Thyroid gland (tissue), 4 donors: ENCODE measurements at regions not wholly inside any gene's neighbourhood (a gene's known extent, or its start where the extent isn't known, plus 50 kb on each side); places are given as distances from the start of the nearest gene placed in this dataset.

Experiments
- DNase-seq, 2 donors: peaks; one replicate each; pipeline ENCODE4 v3.0.0-alpha.2; 2019
- H3K27ac ChIP-seq, 3 donors: fragments of 200-600 bp; sonication (generic); 1 replicate in 2 of 3; 2 replicates in 1 of 3; pipeline ENCODE4 v1.5.1; 2016 to 2019; ENCODE audit warnings: mild to moderate bottlenecking in 1 of 3, moderate library complexity in 1 of 3
- H3K27me3 ChIP-seq: fragments of 200-600 bp; sonication (generic); one replicate; pipeline ENCODE4 v1.5.1; 2019
- H3K36me3 ChIP-seq, 2 donors: fragments of 200-600 bp; sonication (generic); one replicate each; pipeline ENCODE4 v1.5.1; 2016 to 2019
- H3K4me1 ChIP-seq, 2 donors: fragments of 200-600 bp; sonication (generic); one replicate each; pipeline ENCODE4 v1.5.1; 2017 to 2019
- H3K4me3 ChIP-seq, 3 donors: fragments of 200-600 bp; sonication (generic); replicated peaks in 1 of 3; 1 replicate in 2 of 3; 2 replicates in 1 of 3; pipeline ENCODE4 v1.5.1; 2016; ENCODE audit warnings: mild to moderate bottlenecking in 1 of 3
- H3K9me3 ChIP-seq: fragments of 200-600 bp; sonication (generic); one replicate; pipeline ENCODE4 v1.5.1; 2017
- CTCF ChIP-seq, 6 experiments: fragments of 200-600 bp in 3 of 6; fragments of 450-650 bp in 3 of 6; sonication (generic) in 3 of 6; IDR thresholded peaks; one replicate each; pipeline ENCODE4 v1.5.1; 2016 to 2019; ENCODE audit warnings: antibody characterized with exemption in 6 of 6, mild to moderate bottlenecking in 2 of 6, inconsistent platforms in 1 of 6, moderate library complexity in 1 of 6
- POLR2A ChIP-seq, 2 donors: fragments of 450-650 bp; IDR thresholded peaks; one replicate each; pipeline ENCODE4 v1.6.1; 2017; ENCODE audit warnings: antibody characterized with exemption in 2 of 2, mild to moderate bottlenecking in 2 of 2, moderate library complexity in 1 of 2
- WGBS, 2 donors: methylation state at CpG; one replicate each; pipeline ENCODE4 v1.1.5; 2017; 5-methylcytosine and 5-hydroxymethylcytosine counted together
- intact Hi-C: fragments of 100-400 bp; cut with DNase I; formaldehyde crosslinking; loops from one replicate; pipeline ENCODE4 v1.15.1; 2023

GRCh38 chr4:32790803-32791202 lies 2070.6 kb downstream of the PCDH7 start:
- no peaks in the 10 kb centered on the region for H3K4me1 ChIP-seq
- no peaks in the 10 kb centered on the region for H3K27me3 ChIP-seq
- H3K9me3 ChIP-seq: no peaks in the 10 kb centered on the region
- H3K4me3 ChIP-seq: no peak overlapping the region
- H3K27ac ChIP-seq: no peak overlapping the region
- intact Hi-C loops: no loop called here
- WGBS, 2 donors: 76 to 92% methylated on average over 1 of the region's 1 CpG
- H3K36me3 ChIP-seq: no peaks in the 10 kb centered on the region
- DNase-seq: no peak
- TF ChIP-seq CTCF (IDR thresholded peaks at IDR 0.05): no peak
- TF ChIP-seq POLR2A (IDR thresholded peaks at IDR 0.05): no peak

GRCh38 chr4:32798471-32799159 lies 2078.4 kb downstream of the PCDH7 start:
- DNase-seq: no peak
- 91 to 92% methylated on average over 7 to 9 of the region's 9 CpGs for WGBS, 2 donors
- Histone ChIP-seq H3K27me3 (no peaks in the 10 kb centered on the region), H3K27ac (no peak overlapping the region), H3K9me3 (no peaks in the 10 kb centered on the region), H3K36me3 (no peaks in the 10 kb centered on the region), H3K4me1 (no peaks in the 10 kb centered on the region), H3K4me3 (no peak overlapping the region)
- TF ChIP-seq POLR2A (IDR thresholded peaks at IDR 0.05) (no peak), CTCF (IDR thresholded peaks at IDR 0.05) (no peak)
- intact Hi-C loops: no loop called here

GRCh38 chr4:32824336-32824735 lies 2104.2 kb downstream of the PCDH7 start:
- no peaks in the 10 kb centered on the region for H3K9me3 ChIP-seq
- intact Hi-C loops: no loop called here

GRCh38 chr4:32826169-32826568 lies 2106.0 kb downstream of the PCDH7 start:
- no peaks in the 10 kb centered on the region for H3K4me1 ChIP-seq
- H3K4me3 ChIP-seq: no peak overlapping the region
- no peak overlapping the region for H3K27ac ChIP-seq
- no peak for TF ChIP-seq CTCF (IDR thresholded peaks at IDR 0.05)
- TF ChIP-seq POLR2A (IDR thresholded peaks at IDR 0.05): no peak
- no peaks in the 10 kb centered on the region for H3K36me3 ChIP-seq
- H3K27me3 ChIP-seq: no peaks in the 10 kb centered on the region
- intact Hi-C loops: no loop called here
- H3K9me3 ChIP-seq: no peaks in the 10 kb centered on the region
- WGBS, 2 donors: 93% methylated on average over 3 of the region's 3 CpGs
- no peak for DNase-seq

More at GRCh38 chr4:32824336-32824735, 2104.2 kb downstream of the PCDH7 start:
- Histone ChIP-seq H3K27me3 (no peaks in the 10 kb centered on the region), H3K4me3 (no peak overlapping the region), H3K36me3 (no peaks in the 10 kb centered on the region), H3K27ac (no peak overlapping the region), H3K4me1 (no peaks in the 10 kb centered on the region)
- WGBS, 2 donors: 37 to 56% methylated on average over 2 of the region's 2 CpGs
- DNase-seq: no peak
- TF ChIP-seq CTCF (IDR thresholded peaks at IDR 0.05): no peak
- no peak for TF ChIP-seq POLR2A (IDR thresholded peaks at IDR 0.05)

- no peaks in the 10 kb centered on the region for H3K4me1 ChIP-seq
- no peak overlapping the region for H3K27ac ChIP-seq
- H3K4me3 ChIP-seq: no peak overlapping the region
- intact Hi-C loops: no loop called here
- no peaks in the 10 kb centered on the region for H3K36me3 ChIP-seq
- H3K27me3 ChIP-seq: no peaks in the 10 kb centered on the region
- 89 to 90% methylated on average over 1 of the region's 1 CpG for WGBS, 2 donors
- no peak for DNase-seq
- no peaks in the 10 kb centered on the region for H3K9me3 ChIP-seq
- TF ChIP-seq CTCF (IDR thresholded peaks at IDR 0.05) (no peak), POLR2A (IDR thresholded peaks at IDR 0.05) (no peak)
Measured at GRCh38 chr4:32830160-32830559, 2110.0 kb downstream of the PCDH7 start.
